Testis (tissue), 2 donors: ENCODE measurements at regions not wholly inside any gene's neighbourhood (a gene's known extent, or its start where the extent isn't known, plus 50 kb on each side); places are given as distances from the start of the nearest gene placed in this dataset.

Source experiments
- CTCF ChIP-seq, 3 experiments: fragments of 450-650 bp in 2 of 3; fragments of 200-600 bp in 1 of 3; sonication (generic) in 1 of 3; IDR thresholded peaks; one replicate each; pipeline ENCODE4 v1.5.1; 2016 to 2019; ENCODE audit warnings: antibody characterized with exemption in 3 of 3, mild to moderate bottlenecking in 2 of 3, moderate library complexity in 1 of 3
- POLR2A ChIP-seq: fragments of 450-650 bp; IDR thresholded peaks from one replicate; pipeline ENCODE4 v1.6.1; 2017; ENCODE audit warnings: antibody characterized with exemption, mild to moderate bottlenecking, moderate library complexity

GRCh38 chr1:195979646-195980045 is 628.6 kb downstream of the KCNT2 start:
- TF ChIP-seq CTCF (IDR thresholded peaks at IDR 0.05) (no peak), POLR2A (no peak)
